ENCODE measurements at regions not wholly inside any gene's neighbourhood (a gene's known extent, or its start where the extent isn't known, plus 50 kb on each side); places are given as distances from the start of the nearest gene placed in this dataset.
"Not testable (repeated sequence)": the region's sequence is repeated elsewhere in the genome, so short reads cannot be mapped to it uniquely, and the experiment has no call there.

- Mint-ChIP-seq H3K9me3 (ENCODE audit: unreplicated experiment) (no peaks in the 10 kb centered on the region), H3K36me3 (ENCODE audit: insufficient read depth, unreplicated experiment) (no peaks in the 10 kb centered on the region), H3K27me3 (ENCODE audit: insufficient read depth, unreplicated experiment) (no peaks in the 10 kb centered on the region), H3K27ac (ENCODE audit: unreplicated experiment) (no peak overlapping the region), H3K4me3 (ENCODE audit: unreplicated experiment) (no peak overlapping the region), H3K4me1 (ENCODE audit: low read depth, unreplicated experiment) (peaks cover 15% of the 10 kb centered on the region)
- POLR2A ChIA-PET, result no interaction called here
- Histone ChIP-seq H3K36me3 (ENCODE audit: control insufficient read depth, insufficient read depth, low read length) (no peaks in the 10 kb centered on the region), H3K4me1 (peaks cover 13% of the 10 kb centered on the region), H3K9me3 (no peaks in the 10 kb centered on the region), H3K4me3 (ENCODE audit: low read depth, low read length) (no peak overlapping the region), H3K27me3 (replicated peaks; ENCODE audit: control insufficient read depth, insufficient read depth, low read length) (no peaks in the 10 kb centered on the region)
- TF ChIP-seq CTCF (IDR thresholded peaks at IDR 0.05; ENCODE audit: insufficient read depth in 1 of 2, low read depth in 1 of 2, low read length in 1 of 2, severe bottlenecking in 1 of 2, unreplicated experiment in 1 of 2), result no peak
- intact Hi-C loops (cut with micrococcal nuclease; ENCODE audit: unreplicated experiment), result no loop called here
- CTCF ChIA-PET, result no interaction called here
- DNase-seq, result no peak
- BruUV-seq (replicated peaks), result no TSS peak
Measured at GRCh38 chr2:35447215-35447614, 908.4 kb upstream of the CRIM1 start.

- no peaks in the 10 kb centered on the region for H3K27me3 Mint-ChIP-seq (ENCODE audit: insufficient read depth, unreplicated experiment)
- no peak overlapping the region for H3K4me3 Mint-ChIP-seq (ENCODE audit: unreplicated experiment)
- ChIA-PET CTCF (no interaction called here), POLR2A (no interaction called here)
- Histone ChIP-seq H3K27me3 (replicated peaks; ENCODE audit: control insufficient read depth, insufficient read depth, low read length) (no peaks in the 10 kb centered on the region), H3K9me3 (no peaks in the 10 kb centered on the region), H3K36me3 (ENCODE audit: control insufficient read depth, insufficient read depth, low read length) (no peaks in the 10 kb centered on the region), H3K4me1 (no peaks in the 10 kb centered on the region), H3K4me3 (ENCODE audit: low read depth, low read length) (no peak overlapping the region)
- intact Hi-C loops (cut with micrococcal nuclease; ENCODE audit: unreplicated experiment), result no loop called here
- TF ChIP-seq CTCF (IDR thresholded peaks at IDR 0.05; ENCODE audit: insufficient read depth in 1 of 2, low read depth in 1 of 2, low read length in 1 of 2, severe bottlenecking in 1 of 2, unreplicated experiment in 1 of 2), result no peak
- no peak overlapping the region for H3K27ac Mint-ChIP-seq (ENCODE audit: unreplicated experiment)
- no peak for DNase-seq
- H3K9me3 Mint-ChIP-seq (ENCODE audit: unreplicated experiment), result no peaks in the 10 kb centered on the region
- no TSS peak for BruUV-seq (replicated peaks)
- peaks cover 6% of the 10 kb centered on the region for H3K4me1 Mint-ChIP-seq (ENCODE audit: low read depth, unreplicated experiment)
- H3K36me3 Mint-ChIP-seq (ENCODE audit: insufficient read depth, unreplicated experiment), result no peaks in the 10 kb centered on the region
Measured at GRCh38 chr2:35443087-35443486, 912.5 kb upstream of the CRIM1 start.

- H3K4me1 ChIP-seq; H3K4me1 Mint-ChIP-seq (ENCODE audit: low read depth, unreplicated experiment); BruUV-seq (replicated peaks); H3K27me3 Mint-ChIP-seq (ENCODE audit: insufficient read depth, unreplicated experiment); H3K9me3 ChIP-seq; H3K4me3 ChIP-seq (ENCODE audit: low read depth, low read length); intact Hi-C loops (cut with micrococcal nuclease; ENCODE audit: unreplicated experiment); CTCF ChIA-PET; H3K4me3 Mint-ChIP-seq (ENCODE audit: unreplicated experiment); POLR2A ChIA-PET; H3K27me3 ChIP-seq (replicated peaks; ENCODE audit: control insufficient read depth, insufficient read depth, low read length); H3K36me3 ChIP-seq (ENCODE audit: control insufficient read depth, insufficient read depth, low read length); H3K27ac Mint-ChIP-seq (ENCODE audit: unreplicated experiment); H3K9me3 Mint-ChIP-seq (ENCODE audit: unreplicated experiment); DNase-seq; H3K36me3 Mint-ChIP-seq (ENCODE audit: insufficient read depth, unreplicated experiment): not testable (repeated sequence)
Measured at GRCh38 chr2:35441575-35441974, 914.0 kb upstream of the CRIM1 start.

- H3K4me1 Mint-ChIP-seq (ENCODE audit: low read depth, unreplicated experiment); H3K9me3 ChIP-seq; intact Hi-C loops (cut with micrococcal nuclease; ENCODE audit: unreplicated experiment); H3K27me3 Mint-ChIP-seq (ENCODE audit: insufficient read depth, unreplicated experiment); CTCF ChIA-PET; H3K4me3 Mint-ChIP-seq (ENCODE audit: unreplicated experiment); H3K36me3 Mint-ChIP-seq (ENCODE audit: insufficient read depth, unreplicated experiment); H3K4me3 ChIP-seq (ENCODE audit: low read depth, low read length); DNase-seq; H3K27ac Mint-ChIP-seq (ENCODE audit: unreplicated experiment); H3K27me3 ChIP-seq (replicated peaks; ENCODE audit: control insufficient read depth, insufficient read depth, low read length); POLR2A ChIA-PET; BruUV-seq (replicated peaks); H3K9me3 Mint-ChIP-seq (ENCODE audit: unreplicated experiment); H3K36me3 ChIP-seq (ENCODE audit: control insufficient read depth, insufficient read depth, low read length); H3K4me1 ChIP-seq: not testable (repeated sequence)
Measured at GRCh38 chr2:35440308-35440707, 915.3 kb upstream of the CRIM1 start.

- CTCF ChIA-PET; H3K4me3 ChIP-seq (ENCODE audit: low read depth, low read length); H3K9me3 ChIP-seq; POLR2A ChIA-PET; H3K36me3 Mint-ChIP-seq (ENCODE audit: insufficient read depth, unreplicated experiment); intact Hi-C loops (cut with micrococcal nuclease; ENCODE audit: unreplicated experiment); BruUV-seq (replicated peaks); H3K9me3 Mint-ChIP-seq (ENCODE audit: unreplicated experiment); H3K4me1 Mint-ChIP-seq (ENCODE audit: low read depth, unreplicated experiment); H3K27ac Mint-ChIP-seq (ENCODE audit: unreplicated experiment); H3K27me3 ChIP-seq (replicated peaks; ENCODE audit: control insufficient read depth, insufficient read depth, low read length); H3K27me3 Mint-ChIP-seq (ENCODE audit: insufficient read depth, unreplicated experiment); H3K4me1 ChIP-seq; H3K36me3 ChIP-seq (ENCODE audit: control insufficient read depth, insufficient read depth, low read length); H3K4me3 Mint-ChIP-seq (ENCODE audit: unreplicated experiment); DNase-seq: not testable (repeated sequence)
Measured at GRCh38 chr2:35436893-35437292, 918.7 kb upstream of the CRIM1 start.

Measured in Caco-2 (cell line).